Upper lobe of left lung (tissue), 6 donors: ENCODE measurements at regions not wholly inside any gene's neighbourhood (a gene's known extent, or its start where the extent isn't known, plus 50 kb on each side); places are given as distances from the start of the nearest gene placed in this dataset.

Source experiments
- ATAC-seq, 2 donors: fragments of 200-7000 bp; cut with Tn5 transposase; one replicate each; pipeline ENCODE4 v1.9.1; 2022; ENCODE audit warnings: mild to moderate bottlenecking in 2 of 2, moderate library complexity in 2 of 2; ENCODE audit not compliant: low FRiP score in 2 of 2
- DNase-seq, 2 donors: peaks; one replicate each; pipeline ENCODE4 v3.0.0-alpha.2; 2019 to 2020
- H3K27ac ChIP-seq, 4 donors: fragments of 200-600 bp; sonication (generic); one replicate each; pipeline ENCODE4 v1.5.1; 2016 to 2019
- H3K27me3 ChIP-seq, 4 donors: fragments of 200-600 bp; sonication (generic); one replicate each; pipeline ENCODE4 v1.5.1; 2017 to 2019
- H3K36me3 ChIP-seq, 4 donors: fragments of 200-600 bp; sonication (generic); one replicate each; pipeline ENCODE4 v1.5.1; 2016 to 2019
- H3K4me1 ChIP-seq, 4 donors: fragments of 200-600 bp; sonication (generic); one replicate each; pipeline ENCODE4 v1.5.1; 2018 to 2019
- H3K4me3 ChIP-seq, 4 donors: fragments of 200-600 bp; sonication (generic); one replicate each; pipeline ENCODE4 v1.5.1; 2017 to 2019; ENCODE audit warnings: mild to moderate bottlenecking in 2 of 4, moderate library complexity in 1 of 4
- H3K9me3 ChIP-seq, 4 donors: fragments of 200-600 bp; sonication (generic); one replicate each; pipeline ENCODE4 v1.5.1; 2018 to 2019
- CTCF ChIP-seq, 6 experiments: fragments of 450-650 bp in 4 of 6; fragments of 200-600 bp in 2 of 6; sonication (generic) in 2 of 6; IDR thresholded peaks; one replicate each; pipeline ENCODE4 v1.5.1; 2016 to 2019; ENCODE audit warnings: antibody characterized with exemption in 6 of 6
- EP300 ChIP-seq, 4 donors: sonication (generic); formaldehyde crosslinking; IDR thresholded peaks; one replicate each; pipeline ENCODE4 v1.5.1; 2017; ENCODE audit warnings: antibody characterized with exemption in 4 of 4, control low read depth in 2 of 4
- POLR2A ChIP-seq, 4 donors: fragments of 450-650 bp; IDR thresholded peaks; one replicate each; pipeline ENCODE4 v1.5.1; 2016 to 2017; ENCODE audit warnings: antibody characterized with exemption in 4 of 4, mild to moderate bottlenecking in 2 of 4
- POLR2AphosphoS5 ChIP-seq, 2 donors: sonication (generic); formaldehyde crosslinking; IDR thresholded peaks; one replicate each; pipeline ENCODE4 v1.5.1; 2017; ENCODE audit warnings: antibody characterized with exemption in 2 of 2
- WGBS, 2 donors: methylation state at CpG; one replicate each; pipeline ENCODE4 v1.1.5; 2017 to 2018; 5-methylcytosine and 5-hydroxymethylcytosine counted together
- donor health status: DM: no; HTN: no; CAD: no; lungs with moderate emphysema.
- donor health status: DM: no; HTN: yes; CAD: no; lungs with severe emphysema.

DNA sequence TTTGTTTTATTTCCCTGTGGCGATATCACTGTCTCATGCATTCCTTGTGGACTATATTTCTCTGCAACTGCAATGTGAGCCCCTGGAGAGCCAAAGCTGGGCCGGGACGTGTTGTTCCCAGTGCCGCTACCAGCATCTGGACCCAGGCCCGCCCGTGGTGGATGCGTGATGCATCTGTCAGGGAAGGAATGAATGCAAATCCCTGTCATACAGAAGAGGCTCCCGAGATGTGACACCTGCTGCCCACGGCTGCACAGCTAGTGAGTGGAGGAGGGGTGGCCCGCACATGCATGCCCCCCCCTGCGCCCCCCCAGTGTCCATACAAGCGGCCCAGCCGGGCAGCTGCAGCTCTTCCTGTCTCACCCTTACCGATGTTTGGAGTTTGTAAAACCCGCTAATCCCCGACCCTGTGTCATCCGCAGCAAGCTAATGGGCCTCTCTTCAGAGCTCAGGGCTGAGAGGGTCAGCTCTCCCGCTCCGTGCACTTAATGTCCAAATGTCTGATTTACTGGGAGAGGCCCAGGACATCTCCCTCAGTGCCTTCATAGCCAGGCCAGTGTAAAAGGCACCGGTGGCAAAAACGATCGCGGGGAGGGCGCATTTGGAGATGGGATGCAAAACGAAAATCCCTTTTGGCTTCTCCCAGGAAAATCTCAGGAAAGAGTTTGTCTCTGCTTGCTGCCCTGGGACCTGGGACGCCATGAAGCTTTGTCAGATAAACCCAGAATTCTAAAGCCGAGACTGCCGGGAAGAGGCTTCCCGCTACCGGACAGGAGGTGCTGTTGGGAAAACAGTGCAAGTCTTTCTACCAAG lies 91.8 kb downstream of the FOXL1 start:
- H3K4me1 ChIP-seq: peaks cover 0 to 3% (median 0%) of the 10 kb centered on the region in 4 donors
- H3K4me3 ChIP-seq: no peak overlapping the region
- WGBS, 2 donors: 53 to 63% methylated on average over 26 to 30 of the region's 30 CpGs
- DNase-seq (peak; percentile 23 to 77), ATAC-seq (no peak)
- no peaks in the 10 kb centered on the region for H3K36me3 ChIP-seq
- TF ChIP-seq POLR2AphosphoS5 (IDR thresholded peaks at IDR 0.05): peak in 1 of 2 donors; percentile 57
- no peak for TF ChIP-seq CTCF (IDR thresholded peaks at IDR 0.05)
- peak in 1 of 4 donors; percentile 21 for TF ChIP-seq EP300 (IDR thresholded peaks at IDR 0.05)
- TF ChIP-seq POLR2A (IDR thresholded peaks at IDR 0.05): no peak
- no peaks in the 10 kb centered on the region for H3K27me3 ChIP-seq
- H3K27ac ChIP-seq: peak overlapping the region in 1 of 4 donors; percentile 26
- H3K9me3 ChIP-seq: no peaks in the 10 kb centered on the region

- no peaks in the 10 kb centered on the region for H3K9me3 ChIP-seq
- no peak for ATAC-seq
- H3K4me1 ChIP-seq: peaks cover 0 to 3% (median 0%) of the 10 kb centered on the region in 4 donors
- no peak for DNase-seq
- H3K27ac ChIP-seq: no peak overlapping the region
- no peaks in the 10 kb centered on the region for H3K36me3 ChIP-seq
- no peak overlapping the region for H3K4me3 ChIP-seq
- no peaks in the 10 kb centered on the region for H3K27me3 ChIP-seq
- 83 to 89% methylated on average over 11 of the region's 11 CpGs for WGBS, 2 donors
- no peak for TF ChIP-seq EP300 (IDR thresholded peaks at IDR 0.05)
- no peak for TF ChIP-seq POLR2AphosphoS5 (IDR thresholded peaks at IDR 0.05)
- no peak for TF ChIP-seq CTCF (IDR thresholded peaks at IDR 0.05)
- no peak for TF ChIP-seq POLR2A (IDR thresholded peaks at IDR 0.05)
Observed at GRCh38 chr16:86670750-86671234, 92.4 kb downstream of the FOXL1 start.

DNA sequence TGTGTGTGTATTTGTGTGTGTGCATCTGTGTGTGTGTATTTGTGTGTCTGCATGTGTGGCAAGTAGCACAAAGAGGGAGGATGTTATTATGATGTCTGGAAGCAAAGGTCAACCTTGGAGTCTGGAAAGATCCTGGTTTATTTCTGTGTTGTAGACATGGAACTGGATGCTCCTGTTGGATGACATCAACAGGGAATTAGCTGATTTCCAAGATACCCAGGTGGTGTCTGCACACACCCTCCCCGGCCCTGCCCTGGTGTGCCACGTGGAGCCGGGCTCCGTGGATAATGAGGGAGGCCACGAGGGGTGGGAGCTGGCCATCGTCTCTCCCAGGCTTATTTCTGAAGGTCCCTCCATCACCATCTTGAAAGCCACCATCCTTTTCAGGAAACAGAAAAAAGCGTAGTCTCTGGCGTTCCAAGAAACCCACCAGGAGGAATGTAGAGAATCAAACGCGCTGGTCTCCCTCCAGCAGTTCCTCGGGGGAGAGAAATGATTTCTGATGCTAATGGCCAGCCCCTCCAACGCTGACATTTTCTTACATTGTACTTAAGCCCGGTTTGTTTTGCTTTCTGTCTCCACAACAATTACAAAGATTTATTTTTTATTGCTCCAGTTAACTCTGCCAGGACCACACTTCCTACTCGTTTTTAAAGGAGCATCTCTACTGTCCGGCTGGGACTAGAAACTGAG lies 93.3 kb downstream of the FOXL1 start:
- DNase-seq: no peak
- Histone ChIP-seq H3K27me3 (no peaks in the 10 kb centered on the region), H3K27ac (no peak overlapping the region), H3K4me1 (peaks cover 0 to 3% (median 0%) of the 10 kb centered on the region in 4 donors), H3K9me3 (no peaks in the 10 kb centered on the region), H3K36me3 (no peaks in the 10 kb centered on the region), H3K4me3 (no peak overlapping the region)
- ATAC-seq: no peak
- WGBS, 2 donors: 49 to 54% methylated on average over 15 of the region's 15 CpGs
- TF ChIP-seq CTCF (IDR thresholded peaks at IDR 0.05) (no peak), POLR2AphosphoS5 (IDR thresholded peaks at IDR 0.05) (no peak), POLR2A (IDR thresholded peaks at IDR 0.05) (no peak), EP300 (IDR thresholded peaks at IDR 0.05) (no peak)

DNA sequence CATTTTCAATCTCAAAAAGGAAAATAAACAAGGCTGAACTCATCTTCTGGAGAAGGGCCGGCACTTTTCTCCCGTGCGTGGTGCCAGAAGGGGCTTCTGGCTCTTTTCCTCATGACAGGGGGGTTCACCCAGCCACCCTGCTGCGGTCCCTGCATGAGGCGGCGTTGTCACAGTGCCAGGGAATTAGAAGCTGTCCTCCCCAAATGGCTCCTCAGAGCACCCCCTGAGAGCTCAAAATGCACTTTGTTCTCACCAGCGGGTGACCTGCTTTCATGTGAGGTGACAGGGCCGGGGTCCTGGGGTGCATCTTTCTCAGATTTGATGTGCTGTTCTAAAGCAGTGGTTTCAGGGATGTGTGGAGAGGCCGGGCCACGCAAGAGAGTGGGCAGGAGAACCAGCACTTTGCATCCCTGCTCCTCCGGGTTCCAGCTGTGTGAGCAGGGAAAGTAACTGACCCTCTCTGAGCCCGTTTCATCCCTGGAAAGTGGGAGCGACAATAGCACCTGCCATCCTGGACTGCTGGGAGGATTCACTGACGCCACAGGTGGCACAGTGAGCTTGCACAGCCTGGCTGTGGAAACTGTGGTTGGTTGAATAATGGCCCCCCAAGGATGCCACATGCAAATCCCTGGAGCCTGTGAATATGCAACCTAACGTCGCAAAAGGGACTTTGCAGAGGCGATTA lies 94.0 kb downstream of the FOXL1 start:
- peaks cover 0 to 3% (median 0%) of the 10 kb centered on the region in 4 donors for H3K4me1 ChIP-seq
- H3K36me3 ChIP-seq: no peaks in the 10 kb centered on the region
- no peaks in the 10 kb centered on the region for H3K9me3 ChIP-seq
- WGBS, 2 donors: 69 to 76% methylated on average over 16 to 17 of the region's 17 CpGs
- TF ChIP-seq EP300 (IDR thresholded peaks at IDR 0.05) (no peak), POLR2A (IDR thresholded peaks at IDR 0.05) (no peak), CTCF (IDR thresholded peaks at IDR 0.05) (no peak), POLR2AphosphoS5 (IDR thresholded peaks at IDR 0.05) (no peak)
- DNase-seq: no peak
- H3K27ac ChIP-seq: no peak overlapping the region
- no peak overlapping the region for H3K4me3 ChIP-seq
- no peak for ATAC-seq
- no peaks in the 10 kb centered on the region for H3K27me3 ChIP-seq
